GM12864 (cell line): ENCODE measurements at regions not wholly inside any gene's neighbourhood (a gene's known extent, or its start where the extent isn't known, plus 50 kb on each side); places are given as distances from the start of the nearest gene placed in this dataset.

Source experiments
- DNase-seq: peaks from one replicate; pipeline ENCODE4 v3.0.0-alpha.2; 2011; ENCODE audit warnings: low read depth
- H3K4me3 ChIP-seq: 2 replicates; pipeline ENCODE4 v1.5.1; 2011; ENCODE audit warnings: mild to moderate bottlenecking, low read depth, low read length, control low read depth
- CTCF ChIP-seq: IDR thresholded peaks from 2 replicates; pipeline ENCODE4 v1.5.1; 2011; ENCODE audit warnings: low read depth, mild to moderate bottlenecking, moderate library complexity, low read length, control low read depth, inconsistent platforms; ENCODE audit errors: missing control alignments

- DNase-seq = no peak
- H3K4me3 ChIP-seq = no peak overlapping the region
- no peak for TF ChIP-seq CTCF
Measured at GRCh38 chr9:21609506-21609905, 127.4 kb upstream of the IFNE start.

- no peak overlapping the region for H3K4me3 ChIP-seq
- no peak for DNase-seq
- no peak for TF ChIP-seq CTCF
Measured at GRCh38 chr9:21611891-21612290, 129.8 kb upstream of the IFNE start.

- no peak overlapping the region for H3K4me3 ChIP-seq
- no peak for TF ChIP-seq CTCF
- DNase-seq = no peak
Measured at GRCh38 chr9:21615018-21615417, 132.9 kb upstream of the IFNE start.

GRCh38 chr9:21615446-21615845 lies 133.3 kb upstream of the IFNE start:
- no peak overlapping the region for H3K4me3 ChIP-seq
- TF ChIP-seq CTCF = no peak
- DNase-seq = no peak

- no peak for TF ChIP-seq CTCF
- no peak for DNase-seq
- H3K4me3 ChIP-seq = no peak overlapping the region
Measured at GRCh38 chr9:21616082-21616778, 134.1 kb upstream of the IFNE start.

GRCh38 chr9:21624675-21625644 lies 142.8 kb upstream of the IFNE start:
- TF ChIP-seq CTCF = no peak
- no peak overlapping the region for H3K4me3 ChIP-seq
- no peak for DNase-seq
